GM18520 (cell line): ENCODE measurements at regions not wholly inside any gene's neighbourhood (a gene's known extent, or its start where the extent isn't known, plus 50 kb on each side); places are given as distances from the start of the nearest gene placed in this dataset.

Experiments
- ATAC-seq: cut with Tn5 transposase; IDR thresholded peaks from one replicate; pipeline ENCODE4 v1.9.1; 2021; ENCODE audit not compliant: unreplicated experiment

DNA sequence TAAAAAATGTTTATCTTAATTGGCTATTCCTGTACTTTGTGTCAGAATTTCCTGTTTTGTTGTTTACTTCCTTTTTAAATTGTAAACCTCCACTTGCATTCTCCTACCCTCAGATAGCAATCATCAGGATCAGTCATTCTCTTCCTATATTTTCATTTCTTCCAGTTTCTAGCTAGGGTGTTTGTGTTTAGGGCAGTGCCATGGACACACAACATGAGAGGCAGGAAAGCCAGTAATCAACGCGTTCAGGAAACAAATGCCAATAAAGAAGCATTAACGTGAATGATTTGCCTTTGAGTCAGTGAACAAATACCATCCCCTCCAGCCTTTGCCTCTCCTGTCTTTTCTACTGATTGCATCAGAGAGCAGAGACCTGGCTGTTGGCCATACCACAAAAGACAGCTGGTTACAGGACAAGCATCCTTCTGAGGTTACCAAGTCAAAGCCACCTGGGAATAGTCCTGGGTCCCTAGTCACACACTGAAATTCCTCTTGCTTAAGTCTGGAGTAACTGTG lies 56.7 kb upstream of the FHL2 start:
- ATAC-seq: no peak

DNA sequence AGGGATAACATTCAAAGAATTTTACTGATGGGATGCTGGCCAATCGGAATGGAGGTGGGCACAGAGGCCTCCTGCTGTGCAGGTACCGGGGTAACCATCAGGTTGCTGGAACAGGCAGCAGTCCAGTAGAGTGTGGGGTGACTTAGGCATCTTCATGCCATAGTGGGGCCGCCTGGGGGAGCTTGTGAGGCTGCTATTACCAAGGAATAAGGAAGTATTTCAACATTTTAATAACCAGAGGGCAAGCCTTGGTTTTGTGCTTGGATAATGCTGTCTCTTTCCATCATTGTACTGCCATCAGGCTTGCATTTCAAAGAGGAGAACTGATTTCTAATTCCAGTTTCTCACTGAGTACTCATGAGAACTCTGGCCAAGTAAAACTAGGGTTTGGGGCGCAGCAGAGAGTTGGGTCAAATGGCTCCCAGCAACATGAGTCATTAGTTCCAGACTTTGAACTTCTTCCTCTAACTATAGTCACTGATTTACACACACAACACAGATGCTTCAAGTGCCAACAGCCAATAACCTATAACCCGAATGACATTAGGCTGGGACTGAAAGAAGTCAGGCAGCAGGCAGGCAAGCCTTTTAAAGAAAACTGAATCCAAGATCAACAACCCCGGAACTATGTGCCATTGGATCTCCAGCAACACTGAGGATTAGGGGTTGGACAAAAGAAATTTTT lies 56.1 kb upstream of the FHL2 start:
- ATAC-seq: no peak

DNA sequence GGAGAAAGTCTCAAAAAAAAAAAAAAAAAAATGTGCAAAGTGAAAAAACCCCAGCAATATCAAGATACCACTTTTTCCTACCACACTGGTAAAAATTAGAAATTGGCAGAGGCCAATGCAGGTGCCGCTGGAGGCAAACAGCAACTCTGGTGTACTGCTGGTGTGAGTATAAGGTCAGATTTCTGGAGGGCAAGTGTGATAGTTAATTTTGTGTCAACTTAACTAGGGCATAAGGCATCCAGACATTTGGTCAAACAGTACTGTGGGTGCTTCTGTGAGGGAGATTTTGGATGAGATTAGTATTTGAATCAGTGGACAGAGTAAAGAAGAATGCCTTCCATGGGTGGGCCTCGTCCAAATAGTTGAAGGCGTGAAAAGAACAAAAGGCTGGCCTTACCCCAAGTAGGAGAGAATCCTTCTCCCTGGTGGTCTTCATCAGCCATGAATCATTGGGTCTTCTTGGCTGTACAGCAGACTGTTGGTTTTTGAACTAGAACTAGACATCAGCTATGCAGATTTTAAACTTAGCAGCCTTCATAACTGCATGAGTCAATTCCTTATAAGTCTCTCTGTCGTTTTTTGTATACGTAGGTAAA lies 52.8 kb upstream of the FHL2 start:
- ATAC-seq: no peak

DNA sequence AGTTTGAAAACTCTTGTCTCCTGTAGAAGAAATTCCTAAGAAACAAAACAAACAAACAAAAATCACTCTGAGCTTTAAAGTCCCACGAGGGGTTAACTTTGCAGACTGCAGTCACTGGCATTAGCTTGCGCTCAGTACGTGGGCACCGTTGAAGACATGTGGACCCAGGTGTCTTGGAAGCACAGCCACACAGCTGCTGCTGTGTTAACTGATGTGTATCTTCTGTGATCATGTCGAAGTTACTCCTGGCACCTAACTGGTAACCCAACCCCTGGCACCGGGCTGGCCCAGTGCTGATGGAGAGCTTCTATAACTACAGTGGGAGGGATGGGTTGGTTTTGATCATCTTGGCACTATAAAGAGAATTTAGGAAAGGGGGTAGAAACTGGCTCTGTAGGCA lies 51.6 kb upstream of the FHL2 start:
- no peak for ATAC-seq

DNA sequence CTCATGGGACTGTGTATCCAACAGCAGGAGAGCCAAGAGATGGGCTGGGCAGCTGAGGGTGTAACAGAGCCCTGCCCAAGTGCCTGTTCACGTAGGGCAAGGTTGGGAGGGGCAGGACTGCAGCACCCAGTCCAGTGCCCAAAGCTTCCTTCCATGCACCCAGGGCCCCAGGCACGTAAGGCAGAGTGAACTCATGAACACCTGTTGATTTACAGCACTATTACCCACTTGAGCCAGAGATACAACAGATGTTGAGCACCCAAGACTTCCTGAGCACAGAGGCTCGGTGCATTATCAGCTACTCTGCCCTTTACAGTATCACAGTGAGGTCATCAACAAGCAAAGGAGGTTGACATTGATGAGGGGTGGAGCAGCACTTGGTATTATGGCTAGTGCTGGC lies 50.2 kb upstream of the FHL2 start:
- no peak for ATAC-seq
